Activated CD4-positive, alpha-beta T cell treated with anti-CD3 and anti-CD28 coated beads for 36 hours (primary cell): ENCODE measurements at regions not wholly inside any gene's neighbourhood (a gene's known extent, or its start where the extent isn't known, plus 50 kb on each side); places are given as distances from the start of the nearest gene placed in this dataset.

Experiments used
- ATAC-seq: fragments of 200-7000 bp; cut with Tn5 transposase; one replicate; pipeline ENCODE4 v1.10.0; 2021; ENCODE audit warnings: mild to moderate bottlenecking, moderate library complexity
- CTCF ChIA-PET: fragments of 350-600 bp; sonication (Branson Sonifier 250); formaldehyde crosslinking; loops from one replicate; lab custom pipeline; 2021; ENCODE audit warnings: antibody characterized with exemption; lab: Charles Lee
- POLR2A ChIA-PET: fragments of 350-600 bp; sonication (Branson Sonifier 250); formaldehyde crosslinking; loops from one replicate; lab custom pipeline; 2021; ENCODE audit warnings: antibody characterized with exemption, inconsistent platforms; lab: Charles Lee
- DNase-seq: peaks from one replicate; pipeline ENCODE4 v3.0.0-alpha.2; 2020
- H3K27ac Mint-ChIP-seq: one replicate; pipeline ENCODE4 v1.8.0; 2021; ENCODE audit warnings: mixed read lengths
- H3K27me3 Mint-ChIP-seq: one replicate; pipeline ENCODE4 v1.8.0; 2021; ENCODE audit warnings: mixed read lengths
- H3K36me3 Mint-ChIP-seq: one replicate; pipeline ENCODE4 v1.8.0; 2021; ENCODE audit warnings: low read depth, mixed read lengths
- H3K4me1 Mint-ChIP-seq: one replicate; pipeline ENCODE4 v1.8.0; 2021; ENCODE audit warnings: mixed read lengths
- H3K4me3 Mint-ChIP-seq: one replicate; pipeline ENCODE4 v1.8.0; 2021; ENCODE audit warnings: mild to moderate bottlenecking, moderate library complexity, mixed read lengths
- H3K9me3 Mint-ChIP-seq: one replicate; pipeline ENCODE4 v1.8.0; 2021; ENCODE audit warnings: low read depth, mixed read lengths
- intact Hi-C, 2 experiments: fragments of 100-400 bp; cut with DNase I in 1 of 2; cut with micrococcal nuclease in 1 of 2; formaldehyde crosslinking; loops; one replicate each; pipeline versions ENCODE4 v1.14.2 to v1.15.1; 2022 to 2024; cut with DNase I, micrococcal nuclease
- microRNA-seq: library from miRNA; unstranded; fragments of <30 nt; microRNA quantifications from one replicate; pipeline ENCODE4 v1.2.0, GENCODE V29; 2021; ENCODE audit warnings: borderline replicate concordance

DNA sequence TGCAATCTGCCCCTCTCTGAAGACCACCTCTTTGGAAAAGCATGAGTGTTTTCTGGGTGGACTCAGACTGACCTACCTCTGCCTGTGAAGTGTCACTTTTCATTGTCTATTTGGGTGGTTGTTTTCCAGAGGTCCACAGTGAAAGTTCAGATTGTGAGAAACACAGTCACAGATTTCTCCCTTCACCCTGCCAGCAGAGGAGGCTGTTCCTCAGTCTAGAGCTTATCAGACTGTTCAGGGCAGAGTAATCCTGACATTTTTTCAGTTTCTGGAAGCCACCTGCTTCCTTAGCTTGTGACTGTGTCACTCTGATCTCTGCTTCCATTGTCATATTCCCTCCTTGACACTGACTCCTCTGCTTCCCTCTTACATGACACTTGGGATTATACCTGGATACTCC is 55.4 kb upstream of the RMP24 start:
- Mint-ChIP-seq H3K4me1 (no peaks in the 10 kb centered on the region), H3K9me3 (no peaks in the 10 kb centered on the region), H3K27me3 (peaks cover 8% of the 10 kb centered on the region), H3K27ac (no peak overlapping the region), H3K4me3 (no peak overlapping the region), H3K36me3 (no peaks in the 10 kb centered on the region)
- DNase-seq (peak; percentile 10), ATAC-seq (no peak)
- CTCF ChIA-PET, result interaction anchor here (1.3 kb wide), 1 partner anchor 179 kb away, joined by 4 read pairs; no protein-coding TSS in a partner anchor
- POLR2A ChIA-PET, result no interaction called here
- intact Hi-C loops, result no loop called here

DNA sequence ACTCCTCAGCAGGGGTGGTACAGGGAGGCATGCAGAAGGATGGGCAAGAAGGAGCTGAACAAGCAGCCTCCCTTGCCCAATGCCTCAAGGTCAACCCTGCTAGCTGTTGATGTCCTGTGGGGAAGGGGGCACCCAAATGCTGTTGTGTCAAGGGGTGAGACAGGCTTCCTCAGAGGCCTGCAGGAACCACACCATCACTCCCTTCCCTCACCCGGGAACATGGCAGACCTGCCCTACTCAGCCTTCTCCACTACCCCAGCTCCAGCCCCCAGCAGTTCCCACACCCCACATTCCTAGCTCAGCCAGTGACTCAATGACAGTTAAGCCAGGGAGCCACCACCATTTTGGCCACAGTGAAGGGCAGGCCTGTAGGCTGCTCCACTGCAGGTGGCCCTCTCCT is 53.9 kb upstream of the RMP24 start:
- H3K36me3 Mint-ChIP-seq, result no peaks in the 10 kb centered on the region
- DNase-seq, result no peak
- intact Hi-C loops, result no loop called here
- POLR2A ChIA-PET, result no interaction called here
- no peak for ATAC-seq
- CTCF ChIA-PET, result interaction anchor here (0.6 to 1.1 kb wide), 2 partner anchors 49 to 81 kb away, joined by 3 read pairs; no protein-coding TSS in a partner anchor
- H3K9me3 Mint-ChIP-seq, result no peaks in the 10 kb centered on the region
- H3K4me3 Mint-ChIP-seq, result no peak overlapping the region
- no peaks in the 10 kb centered on the region for H3K4me1 Mint-ChIP-seq
- H3K27me3 Mint-ChIP-seq, result peaks cover 9% of the 10 kb centered on the region
- H3K27ac Mint-ChIP-seq, result no peak overlapping the region

DNA sequence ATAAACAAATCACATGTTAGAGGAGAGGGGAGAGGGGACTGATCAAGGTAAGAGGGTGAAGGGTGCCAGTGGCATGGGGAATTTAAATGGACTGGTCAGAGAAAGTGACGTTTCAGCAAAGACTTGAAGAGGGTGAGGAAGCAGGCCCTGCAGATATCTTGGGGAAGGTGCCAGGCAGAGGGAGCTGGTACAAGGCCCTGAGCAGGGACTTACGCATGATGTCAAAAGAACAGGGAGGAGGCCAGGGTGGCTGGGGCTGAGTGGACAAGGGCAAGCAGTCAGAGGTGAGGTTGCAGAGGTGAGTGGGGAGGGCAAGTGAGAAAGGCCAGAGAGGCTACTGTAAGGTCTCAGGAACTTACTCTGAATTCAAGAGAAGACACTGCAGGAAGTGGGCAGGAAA is 53.3 kb upstream of the RMP24 start:
- Mint-ChIP-seq H3K27ac (no peak overlapping the region), H3K4me1 (no peaks in the 10 kb centered on the region), H3K27me3 (peaks cover 9% of the 10 kb centered on the region), H3K4me3 (no peak overlapping the region), H3K36me3 (no peaks in the 10 kb centered on the region), H3K9me3 (no peaks in the 10 kb centered on the region)
- DNase-seq, result no peak
- ATAC-seq, result no peak
- ChIA-PET CTCF (no interaction called here), POLR2A (no interaction called here)
- intact Hi-C loops, result no loop called here

DNA sequence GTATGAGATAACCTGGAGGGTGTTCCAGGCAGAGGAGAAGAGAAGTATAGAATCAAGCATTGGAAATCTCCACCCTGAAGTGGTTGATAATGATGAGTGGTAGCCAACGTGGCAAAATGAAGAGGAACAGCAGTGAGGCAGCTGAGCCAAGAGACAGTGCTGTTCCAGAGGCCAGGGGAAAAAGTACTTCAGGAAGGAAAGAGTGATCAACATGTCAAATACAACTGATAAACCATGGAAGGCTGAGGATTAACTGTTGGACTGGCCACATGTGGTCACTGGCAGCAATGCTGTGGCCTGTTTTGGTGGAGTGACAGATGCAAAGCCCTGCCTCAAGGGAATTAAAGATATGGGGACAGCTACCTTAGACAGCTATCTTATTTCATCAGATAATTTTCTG is 51.9 kb upstream of the RMP24 start:
- Mint-ChIP-seq H3K9me3 (no peaks in the 10 kb centered on the region), H3K36me3 (no peaks in the 10 kb centered on the region), H3K4me1 (no peaks in the 10 kb centered on the region), H3K27ac (no peak overlapping the region), H3K4me3 (no peak overlapping the region), H3K27me3 (peaks cover 4% of the 10 kb centered on the region)
- POLR2A ChIA-PET, result no interaction called here
- DNase-seq, result no peak
- no peak for ATAC-seq
- CTCF ChIA-PET, result no interaction called here
- intact Hi-C loops, result no loop called here

Small RNAs in the stretch of these regions (microRNA-seq; reads per million reads assigned to microRNA genes)
- gene MIR187, result 4.2 reads per million, percentile 10 among the genes with 10 or more reads in this experiment
